NCI-H526 (cell line): ENCODE measurements at regions not wholly inside any gene's neighbourhood (a gene's known extent, or its start where the extent isn't known, plus 50 kb on each side); places are given as distances from the start of the nearest gene placed in this dataset.

Experiments used
- DNase-seq, 2 experiments: peaks; one replicate each; lab custom pipeline; 2025; lab: John Stamatoyannopoulos, UW

DNA sequence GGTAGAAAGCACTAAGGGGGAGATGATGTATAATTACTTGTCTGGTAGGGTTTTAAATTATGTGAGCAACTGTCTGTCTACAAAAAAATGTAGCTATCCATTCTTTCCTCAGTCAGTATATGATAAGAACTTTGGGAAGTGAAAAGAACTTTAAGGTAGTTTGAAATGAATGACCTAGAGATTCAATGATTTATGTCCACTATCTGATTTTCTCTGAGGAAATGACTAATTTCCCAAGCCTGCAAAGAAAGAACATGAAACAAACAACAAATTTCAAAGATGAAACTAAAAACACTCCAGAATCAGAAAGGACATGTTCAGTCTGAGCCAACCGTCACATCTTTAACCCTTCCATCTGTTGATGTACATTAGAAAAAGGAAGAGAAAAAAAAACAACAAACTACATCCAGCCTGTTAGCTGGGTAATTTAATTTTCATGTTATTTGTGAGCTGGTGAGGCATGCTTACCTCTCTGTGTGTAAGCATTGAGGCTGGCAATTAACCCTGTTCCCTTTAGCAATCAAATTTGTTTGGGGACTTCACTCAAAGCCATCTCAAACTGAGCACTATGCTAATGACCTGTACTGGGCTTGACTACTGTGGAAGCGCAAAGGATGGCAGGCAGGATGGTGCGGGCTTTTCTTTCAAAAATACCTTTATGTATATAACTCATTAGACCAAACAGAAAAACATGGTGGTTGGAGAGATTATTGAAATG lies 220.1 kb downstream of the TUSC7 start:
- DNase-seq = no peak

DNA sequence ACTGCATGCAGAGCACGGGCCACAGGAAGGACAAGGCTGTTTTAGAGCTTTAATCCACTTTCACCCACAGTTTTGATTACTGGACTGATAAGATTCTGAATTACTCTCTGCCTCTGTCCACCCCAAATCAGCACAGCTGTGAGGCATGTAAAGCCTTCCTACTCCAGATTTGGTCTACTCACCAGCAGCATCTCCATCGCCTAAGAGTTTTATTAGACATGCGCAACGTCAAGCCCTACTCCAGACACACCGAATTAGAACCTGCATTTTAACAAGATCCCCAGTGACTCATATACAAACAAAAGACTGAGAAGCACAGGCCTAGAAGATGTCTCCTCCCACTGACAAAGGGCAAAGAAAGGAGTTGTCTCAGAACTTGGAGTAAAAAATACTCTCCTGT lies 221.2 kb downstream of the TUSC7 start:
- DNase-seq = no peak

- DNase-seq = no peak
Observed at GRCh38 chr3:116939091-116939490, 229.5 kb downstream of the TUSC7 start.

GRCh38 chr3:116939550-116939949 lies 230.0 kb downstream of the TUSC7 start:
- DNase-seq = no peak

GRCh38 chr3:116940719-116941118 lies 231.1 kb downstream of the TUSC7 start:
- DNase-seq = no peak

- DNase-seq = no peak
Observed at GRCh38 chr3:116946376-116946775, 236.8 kb downstream of the TUSC7 start.

DNA sequence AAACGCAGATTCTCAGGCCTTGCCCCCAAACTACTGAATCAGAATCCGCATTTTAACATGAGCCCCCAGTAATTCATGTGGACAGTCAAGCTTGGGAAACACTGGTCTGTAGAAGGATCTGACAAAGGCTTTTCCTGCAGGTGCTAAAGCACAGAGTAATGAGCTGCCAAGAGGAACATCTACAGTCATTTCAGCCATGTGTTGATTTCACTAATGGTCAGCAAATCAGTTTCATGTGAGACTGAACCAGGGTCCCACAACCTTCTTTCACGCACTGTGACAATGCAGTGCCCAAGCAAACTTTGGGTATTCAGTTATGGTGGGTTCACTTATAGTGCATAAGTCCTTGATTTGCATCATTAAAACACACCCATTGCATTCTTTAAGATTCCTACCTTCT lies 237.6 kb downstream of the TUSC7 start:
- no peak for DNase-seq

DNA sequence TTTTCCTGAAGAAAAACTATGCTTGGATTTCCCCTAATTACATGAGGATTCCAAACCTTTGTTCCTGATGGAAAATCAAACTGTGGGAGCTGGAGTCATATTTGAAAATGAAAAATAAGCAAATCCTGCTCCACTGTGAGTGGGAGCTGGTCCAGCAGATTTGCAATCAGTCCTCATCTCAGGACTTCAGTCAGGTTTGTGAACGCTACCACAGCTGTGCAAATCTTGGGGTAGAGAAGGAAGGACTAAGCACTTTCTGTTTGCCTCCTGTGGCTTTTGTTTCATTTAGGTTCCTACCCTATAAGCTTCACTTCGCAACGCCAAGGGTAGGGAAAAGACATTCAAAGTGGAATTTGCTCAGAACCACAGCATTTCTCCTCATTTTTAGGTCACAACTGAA lies 238.2 kb downstream of the TUSC7 start:
- no peak for DNase-seq

DNA sequence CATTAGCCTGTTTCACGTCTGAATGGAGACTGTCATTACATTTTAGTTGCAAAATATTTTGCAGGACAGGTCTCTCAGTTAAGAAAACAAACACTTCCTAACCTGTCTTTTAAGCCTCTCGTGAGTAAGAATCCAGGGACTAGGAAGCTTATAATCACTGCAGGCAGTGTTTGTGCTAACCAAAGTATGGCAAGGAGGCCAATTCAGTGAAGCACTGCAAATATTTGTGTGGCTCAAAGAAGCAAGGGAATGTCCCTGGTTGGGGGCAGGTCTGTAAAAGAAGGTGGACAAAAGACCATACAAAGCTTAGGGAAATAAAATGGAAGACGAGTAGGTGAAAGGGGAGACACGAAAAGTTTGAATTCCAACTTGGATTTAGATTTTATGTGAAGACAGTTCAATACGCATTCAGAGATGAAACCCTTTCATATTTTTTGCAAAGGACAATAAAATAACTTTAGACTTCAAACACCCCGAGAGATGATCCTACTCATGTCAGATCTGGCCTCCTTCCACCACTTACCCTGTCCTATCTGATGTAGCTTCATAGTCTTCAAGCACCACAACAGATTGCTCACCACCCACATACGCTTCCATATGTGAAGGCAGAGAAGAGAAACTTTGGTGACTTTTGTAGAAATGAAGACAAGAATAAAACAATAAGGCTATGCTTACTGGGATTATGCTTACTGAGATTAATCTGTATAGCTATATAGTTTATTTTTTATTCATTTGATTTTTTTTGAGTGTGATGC lies 240.9 kb downstream of the TUSC7 start:
- no peak for DNase-seq

- no peak for DNase-seq
Observed at GRCh38 chr3:116951610-116952009, 242.0 kb downstream of the TUSC7 start.

- no peak for DNase-seq
Observed at GRCh38 chr3:116958291-116958690, 248.7 kb downstream of the TUSC7 start.

DNA sequence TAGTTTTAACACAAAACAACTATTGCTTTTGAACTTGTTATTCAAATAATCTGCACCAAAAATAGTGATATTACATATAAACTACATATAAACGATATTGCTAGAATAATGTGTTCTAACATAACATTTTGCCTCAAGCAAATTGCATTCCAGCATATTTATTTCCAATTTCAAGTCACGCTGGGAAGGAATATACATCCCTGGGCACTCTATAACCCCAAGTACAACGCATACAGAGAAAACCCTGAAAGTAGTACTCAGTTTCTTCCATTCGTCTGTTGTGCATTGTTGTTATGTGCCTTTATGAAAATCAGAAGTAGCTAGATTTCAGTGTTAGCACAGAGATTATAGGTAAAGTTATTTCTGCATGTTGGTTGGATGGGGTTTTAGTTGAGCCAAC lies 251.5 kb downstream of the TUSC7 start:
- DNase-seq = no peak

GRCh38 chr3:116963802-116964201 lies 254.2 kb downstream of the TUSC7 start:
- no peak for DNase-seq

DNA sequence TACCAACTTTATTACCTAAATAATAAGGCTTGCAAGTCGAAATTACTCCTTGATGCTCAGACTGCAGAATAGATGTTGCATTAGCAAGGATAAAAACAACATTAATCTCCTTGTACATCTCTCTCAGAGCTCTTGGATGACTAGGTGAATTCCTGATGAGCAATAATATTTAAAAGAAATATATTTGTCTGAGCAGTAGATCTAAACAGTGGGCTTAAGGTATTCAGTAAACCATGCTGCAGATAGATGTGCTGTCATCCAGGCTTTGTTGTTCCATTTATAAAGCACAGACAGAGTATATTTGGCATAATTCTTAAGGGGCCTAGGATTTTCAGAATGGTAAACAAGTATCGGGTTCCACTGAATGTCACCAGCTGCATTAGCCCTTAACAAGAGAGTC lies 257.1 kb downstream of the TUSC7 start:
- DNase-seq = no peak

- DNase-seq = no peak
Observed at GRCh38 chr3:116969135-116969534, 259.6 kb downstream of the TUSC7 start.

DNA sequence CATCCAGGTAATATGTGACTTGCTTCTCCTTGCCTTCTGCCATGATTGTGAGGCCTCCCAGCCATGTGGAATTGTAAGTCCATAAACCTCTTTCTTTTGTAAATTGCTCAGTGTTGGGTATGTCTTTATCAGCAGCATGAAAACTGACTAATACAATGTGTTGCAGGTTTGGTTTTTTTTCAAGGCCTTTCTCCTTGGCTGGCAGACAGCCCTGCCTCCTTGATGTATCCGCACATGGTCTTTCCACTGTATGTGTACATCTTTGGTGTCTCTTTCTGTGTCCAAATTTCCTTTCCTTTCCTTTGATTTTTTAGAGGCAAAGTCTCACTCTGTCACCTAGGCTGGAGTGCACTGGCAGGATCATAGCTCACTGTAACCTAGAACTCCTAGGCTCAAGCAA lies 260.1 kb downstream of the TUSC7 start:
- no peak for DNase-seq

- no peak for DNase-seq
Observed at GRCh38 chr3:116971531-116971930, 262.0 kb downstream of the TUSC7 start.

- no peak for DNase-seq
Observed at GRCh38 chr3:116974702-116975101, 265.1 kb downstream of the TUSC7 start.

DNA sequence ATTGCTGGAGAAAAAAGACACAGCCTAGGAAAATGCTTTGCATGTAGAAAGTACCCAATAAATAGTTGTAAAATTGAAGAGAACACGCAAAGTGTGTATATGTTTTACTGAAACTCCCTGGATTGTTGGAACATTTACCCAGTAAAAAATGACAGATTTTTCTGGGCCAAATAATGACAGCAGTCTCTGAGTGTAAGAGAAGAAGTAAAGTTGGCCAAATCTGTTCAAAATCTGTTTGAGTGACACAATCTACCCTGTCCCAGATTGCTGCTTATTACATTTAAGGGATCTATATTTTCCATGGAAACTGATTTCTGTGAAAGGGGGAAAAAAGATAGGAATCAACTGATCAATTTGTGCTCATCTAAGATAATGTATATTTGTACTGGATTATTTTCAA lies 267.9 kb downstream of the TUSC7 start:
- DNase-seq = no peak

- DNase-seq = no peak
Observed at GRCh38 chr3:116980099-116980498, 270.5 kb downstream of the TUSC7 start.

DNA sequence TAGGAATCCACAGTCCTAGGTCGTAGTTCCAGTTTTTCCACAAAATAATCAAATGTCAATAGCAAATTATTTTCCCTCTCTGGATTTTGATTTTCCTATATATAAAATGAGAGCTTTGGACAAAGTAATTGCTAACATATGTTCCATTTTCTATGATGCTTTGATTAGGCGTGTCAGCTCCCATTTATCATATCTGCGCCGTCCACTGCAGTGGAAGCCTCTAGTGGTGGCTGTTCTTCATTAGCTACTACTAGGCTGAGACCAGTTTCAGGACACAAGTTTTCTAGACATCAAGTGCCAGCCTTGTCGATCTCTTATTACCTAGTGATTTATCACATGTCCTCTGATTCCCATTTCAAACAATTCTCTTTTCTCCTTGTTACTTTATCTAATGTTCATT lies 271.5 kb downstream of the TUSC7 start:
- no peak for DNase-seq

DNA sequence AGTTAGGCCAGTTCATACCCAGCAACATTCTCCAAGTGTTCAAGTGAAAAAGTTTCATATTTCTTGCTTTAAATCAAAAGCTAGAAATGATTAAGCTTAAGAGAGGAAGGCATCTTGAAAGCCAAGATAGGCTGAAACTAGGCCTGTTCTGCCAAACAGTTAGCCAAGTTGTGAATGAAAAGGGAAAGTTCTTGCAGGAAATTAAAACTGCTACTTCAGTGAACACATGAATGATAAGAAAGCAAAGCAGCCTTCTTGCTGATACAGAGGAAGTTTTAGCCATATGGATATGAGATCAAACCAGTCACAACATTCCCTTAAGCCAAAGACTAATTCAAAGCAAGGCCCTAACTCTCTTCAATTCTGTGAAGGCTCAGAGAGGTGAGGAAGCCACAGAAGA lies 274.7 kb downstream of the TUSC7 start:
- DNase-seq = no peak

DNA sequence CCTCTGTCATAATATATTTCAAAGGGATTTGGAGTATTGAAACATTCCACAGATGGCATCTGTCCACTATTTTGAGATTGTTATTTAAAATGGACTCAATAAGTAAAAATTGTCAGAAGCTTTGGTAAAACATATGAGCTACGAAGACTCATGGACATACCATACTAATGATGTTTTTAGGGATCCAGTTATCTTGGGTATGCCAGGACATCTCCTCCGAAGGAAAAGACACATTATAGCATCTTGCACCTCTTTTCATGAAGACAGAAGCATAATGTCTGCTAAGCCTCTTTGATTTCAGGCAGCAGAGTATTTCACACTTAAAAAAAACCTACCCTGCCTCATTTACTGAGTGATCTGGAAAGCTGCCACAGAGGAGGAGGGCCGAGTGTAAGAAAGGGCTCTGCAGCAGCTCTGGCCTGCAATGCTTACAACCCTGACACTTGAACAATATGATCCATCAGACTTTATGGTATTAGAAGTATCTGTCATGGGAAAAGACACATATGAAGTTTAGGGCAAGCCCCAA lies 284.8 kb downstream of the TUSC7 start:
- DNase-seq = no peak

DNA sequence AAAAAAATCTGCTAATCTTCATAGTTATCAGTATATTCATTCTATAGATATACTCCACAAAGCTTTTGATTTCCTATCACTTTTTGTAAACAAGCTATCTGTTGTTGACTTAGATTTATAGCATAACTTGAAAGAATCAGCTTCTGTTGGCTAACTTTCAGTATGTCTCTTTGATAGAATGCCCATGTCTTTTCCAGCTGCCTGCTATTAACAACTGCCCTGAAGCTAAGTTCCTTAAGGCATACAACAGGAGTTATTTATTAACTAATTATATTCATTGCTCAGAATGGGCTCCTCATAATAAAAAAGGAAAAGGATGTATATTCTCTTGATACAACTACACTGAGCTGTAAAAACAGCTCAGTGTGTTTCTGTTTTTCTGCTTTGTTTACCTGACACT lies 293.9 kb downstream of the TUSC7 start:
- DNase-seq = no peak
